ENCODE measurements at regions not wholly inside any gene's neighbourhood (a gene's known extent, or its start where the extent isn't known, plus 50 kb on each side); places are given as distances from the start of the nearest gene placed in this dataset.

DNA sequence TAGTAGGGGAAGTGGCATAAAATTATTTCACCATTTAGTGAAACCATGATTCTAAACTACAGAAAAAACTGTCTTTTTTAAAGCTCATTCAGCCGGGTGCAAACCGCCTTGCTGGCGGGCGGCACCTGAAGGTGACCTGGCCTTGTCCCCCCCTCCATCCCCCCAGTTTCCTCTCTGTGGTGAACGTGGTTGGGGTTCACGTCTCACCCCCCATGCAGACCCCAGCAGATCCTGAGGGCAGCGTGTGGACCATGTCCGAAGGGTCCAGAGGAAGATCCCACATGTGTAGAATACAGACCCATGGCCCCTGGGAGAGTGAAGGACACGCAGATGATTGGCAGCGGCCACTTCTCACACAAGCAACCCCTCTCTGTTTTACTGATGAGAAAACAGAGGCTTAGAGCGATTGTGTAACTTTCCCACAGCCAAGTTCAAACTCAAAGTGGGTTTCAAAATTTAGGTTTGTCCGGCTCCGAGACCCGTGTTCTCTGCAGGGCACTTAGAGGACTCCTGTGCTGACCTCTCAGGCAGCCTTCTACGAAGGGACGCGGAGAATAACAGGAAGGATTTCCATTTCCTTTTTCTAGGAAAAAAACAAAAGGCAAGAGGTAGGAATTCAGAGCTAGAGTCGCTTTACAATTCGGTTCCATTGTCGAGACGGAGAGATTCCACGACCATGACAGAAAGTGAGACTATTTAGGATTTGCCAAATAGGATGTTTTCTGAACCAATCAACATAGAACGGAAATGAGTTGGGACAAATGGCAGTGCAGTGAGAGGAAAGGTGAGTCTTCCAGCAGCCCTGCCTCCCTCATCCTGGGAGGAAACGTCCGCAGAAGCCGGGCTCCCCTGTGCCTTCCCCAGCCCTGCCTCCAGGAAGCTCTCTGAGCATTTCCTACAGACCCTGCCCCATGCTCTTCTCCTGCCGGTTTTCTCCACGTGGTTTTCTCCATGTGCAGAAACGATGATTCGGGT is 67.6 kb upstream of the PITRM1 start:
- Histone ChIP-seq H3K4me2 (ENCODE audit: insufficient read depth, low read length) (peak overlapping the region; percentile 69), H4K20me1 (replicated peaks; ENCODE audit: control insufficient read depth, extremely low read depth, insufficient read depth, low read length) (no peaks in the 10 kb centered on the region), H3K27ac (ENCODE audit: insufficient read depth, low read depth, low read length) (peak overlapping the region; percentile 80), H3K4me1 (ENCODE audit: control insufficient read depth, extremely low read depth, insufficient read depth, low read length) (peaks cover 11% of the 10 kb centered on the region), H3K36me3 (ENCODE audit: control insufficient read depth in 2 of 2, extremely low read depth in 1 of 2, insufficient read depth in 2 of 2, low read length in 2 of 2) (no peaks in the 10 kb centered on the region), H3K79me2 (ENCODE audit: control insufficient read depth, insufficient read depth, low read length) (no peaks in the 10 kb centered on the region), H3K9me1 (replicated peaks; ENCODE audit: control insufficient read depth, extremely low read depth, insufficient read depth, low read length) (no peaks in the 10 kb centered on the region), H3K9ac (replicated peaks; ENCODE audit: extremely low read depth, insufficient read depth, low read length) (peak overlapping the region; percentile 72), H2AFZ (ENCODE audit: low read depth, low read length) (peak overlapping the region; percentile 71), H3K27me3 (ENCODE audit: control insufficient read depth in 2 of 2, insufficient read depth in 2 of 2, low read length in 2 of 2) (no peaks in the 10 kb centered on the region), H3K9me3 (replicated peaks; ENCODE audit: control insufficient read depth, insufficient read depth, low read length) (no peaks in the 10 kb centered on the region), H3K4me3 (replicated peaks in 1 of 3; ENCODE audit: insufficient read depth in 1 of 3, low read depth in 1 of 3, low read length in 3 of 3) (peak overlapping the region in 1 of 3 experiments; percentile 42)
- peak; percentile 90 for FAIRE-seq
- BruUV-seq (replicated peaks): TSS peak; percentile 90
- dilution Hi-C loops (cut with MboI; ENCODE audit: extremely low pct_ligation_motif_present, low sequenced_read_pairs): no loop called here
- CTCF ChIA-PET: interaction anchor here (0.7 to 2.4 kb wide), 22 partner anchors 9 to 1541 kb away, joined by 3 to 24 read pairs (median 4); no protein-coding TSS in a partner anchor
- intact Hi-C loops (cut with micrococcal nuclease): loop anchor here (1.0 to 10.0 kb wide), 11 partner anchors 24 to 1527 kb away; no protein-coding TSS in a partner anchor
- TF ChIP-seq, protein P1, sequence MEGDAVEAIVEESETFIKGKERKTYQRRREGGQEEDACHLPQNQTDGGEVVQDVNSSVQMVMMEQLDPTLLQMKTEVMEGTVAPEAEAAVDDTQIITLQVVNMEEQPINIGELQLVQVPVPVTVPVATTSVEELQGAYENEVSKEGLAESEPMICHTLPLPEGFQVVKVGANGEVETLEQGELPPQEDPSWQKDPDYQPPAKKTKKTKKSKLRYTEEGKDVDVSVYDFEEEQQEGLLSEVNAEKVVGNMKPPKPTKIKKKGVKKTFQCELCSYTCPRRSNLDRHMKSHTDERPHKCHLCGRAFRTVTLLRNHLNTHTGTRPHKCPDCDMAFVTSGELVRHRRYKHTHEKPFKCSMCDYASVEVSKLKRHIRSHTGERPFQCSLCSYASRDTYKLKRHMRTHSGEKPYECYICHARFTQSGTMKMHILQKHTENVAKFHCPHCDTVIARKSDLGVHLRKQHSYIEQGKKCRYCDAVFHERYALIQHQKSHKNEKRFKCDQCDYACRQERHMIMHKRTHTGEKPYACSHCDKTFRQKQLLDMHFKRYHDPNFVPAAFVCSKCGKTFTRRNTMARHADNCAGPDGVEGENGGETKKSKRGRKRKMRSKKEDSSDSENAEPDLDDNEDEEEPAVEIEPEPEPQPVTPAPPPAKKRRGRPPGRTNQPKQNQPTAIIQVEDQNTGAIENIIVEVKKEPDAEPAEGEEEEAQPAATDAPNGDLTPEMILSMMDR (IDR thresholded peaks at IDR 0.05; ENCODE audit: extremely low read depth in 1 of 2, insufficient read depth in 1 of 2, low read depth in 1 of 2, low read length in 2 of 2): no peak
- no peak for TF ChIP-seq POLR2AphosphoS5 (IDR thresholded peaks at IDR 0.05; ENCODE audit: insufficient read depth, low read depth, low read length)
- no peak for TF ChIP-seq POLR2A (IDR thresholded peaks at IDR 0.05; ENCODE audit: low read depth, low read length)
- peak; percentile 35 for TF ChIP-seq FOS (IDR thresholded peaks at IDR 0.05; ENCODE audit: borderline replicate concordance, insufficient read depth, low read length)
- TF ChIP-seq JUN (IDR thresholded peaks at IDR 0.05; ENCODE audit: borderline replicate concordance, insufficient read depth, insufficient read length, low read depth): no peak
- no peak for TF ChIP-seq EZH2 (IDR thresholded peaks at IDR 0.05; ENCODE audit: borderline replicate concordance, low read depth, low read length, severe bottlenecking)
- no peak for TF ChIP-seq GATA2 (IDR thresholded peaks at IDR 0.05; ENCODE audit: insufficient read depth, insufficient read length, low read depth, low read length)
- TF ChIP-seq, protein P2, sequence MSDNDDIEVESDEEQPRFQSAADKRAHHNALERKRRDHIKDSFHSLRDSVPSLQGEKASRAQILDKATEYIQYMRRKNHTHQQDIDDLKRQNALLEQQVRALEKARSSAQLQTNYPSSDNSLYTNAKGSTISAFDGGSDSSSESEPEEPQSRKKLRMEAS (IDR thresholded peaks at IDR 0.05; ENCODE audit: insufficient read depth, insufficient read length): peak; percentile 53
- peak; percentile 66 for DNase-seq (ENCODE audit: low read depth, low spot score)
- POLR2A ChIA-PET: interaction anchor here (2.0 kb wide), 1 partner anchor 535 kb away, joined by 7 read pairs; no protein-coding TSS in a partner anchor
